CD4-positive, alpha-beta T cell (primary cell): ENCODE measurements at regions not wholly inside any gene's neighbourhood (a gene's known extent, or its start where the extent isn't known, plus 50 kb on each side); places are given as distances from the start of the nearest gene placed in this dataset.

Experiments used
- ATAC-seq: fragments of 200-7000 bp; cut with Tn5 transposase; one replicate; pipeline ENCODE4 v1.10.0; 2022; ENCODE audit warnings: mild to moderate bottlenecking; ENCODE audit not compliant: poor library complexity
- CTCF ChIA-PET: fragments of 350-600 bp; sonication (Branson Sonifier 250); formaldehyde crosslinking; loops from one replicate; lab custom pipeline; 2021; ENCODE audit warnings: antibody characterized with exemption, inconsistent platforms; lab: Charles Lee
- POLR2A ChIA-PET: fragments of 350-600 bp; sonication (Branson Sonifier 250); formaldehyde crosslinking; loops from one replicate; lab custom pipeline; 2021; ENCODE audit warnings: antibody characterized with exemption, inconsistent platforms; lab: Charles Lee
- DNase-seq, 14 experiments: peaks; one replicate each; pipeline ENCODE4 v3.0.0-alpha.2; 2013 to 2020; ENCODE audit warnings: mixed read lengths in 2 of 14
- H3K27ac ChIP-seq, 2 donors: one replicate each; pipeline versions ENCODE4 v1.5.1 to v1.7.0; 2013; ENCODE audit warnings: low read length in 2 of 2, low read depth in 1 of 2, mild to moderate bottlenecking in 1 of 2
- H3K27me3 ChIP-seq, 2 experiments: 1 replicate in 1 of 2; 2 replicates in 1 of 2; pipeline versions ENCODE4 v1.6.1 to v1.7.0; 2013; ENCODE audit warnings: low read length in 2 of 2, control low read depth in 1 of 2, mild to moderate bottlenecking in 1 of 2, moderate library complexity in 1 of 2; ENCODE audit not compliant: insufficient read depth in 2 of 2, control insufficient read depth in 1 of 2
- H3K36me3 ChIP-seq: one replicate; pipeline ENCODE4 v1.6.1; 2013; ENCODE audit warnings: low read length, control low read depth; ENCODE audit not compliant: insufficient read depth
- H3K4me1 ChIP-seq: one replicate; pipeline ENCODE4 v1.6.1; 2013; ENCODE audit warnings: low read length, control low read depth; ENCODE audit not compliant: insufficient read depth
- H3K4me3 ChIP-seq: one replicate; pipeline ENCODE4 v1.5.1; 2013; ENCODE audit warnings: mild to moderate bottlenecking, low read length, moderate library complexity
- H3K9me3 ChIP-seq, 2 experiments: 1 replicate in 1 of 2; 2 replicates in 1 of 2; pipeline versions ENCODE4 v1.6.1 to v1.7.0; 2013; ENCODE audit warnings: low read length in 2 of 2, mild to moderate bottlenecking in 2 of 2, control low read depth in 1 of 2, moderate library complexity in 1 of 2; ENCODE audit not compliant: control insufficient read depth in 1 of 2, insufficient read depth in 1 of 2
- H3K27ac Mint-ChIP-seq: one replicate; pipeline ENCODE4 v1.8.0; 2020; ENCODE audit warnings: mixed read lengths
- H3K27me3 Mint-ChIP-seq: one replicate; pipeline ENCODE4 v1.8.0; 2021; ENCODE audit warnings: mixed read lengths
- H3K36me3 Mint-ChIP-seq: one replicate; pipeline ENCODE4 v1.8.0; 2021; ENCODE audit warnings: low read depth, mixed read lengths
- H3K4me1 Mint-ChIP-seq: one replicate; pipeline ENCODE4 v1.8.0; 2021; ENCODE audit warnings: low read depth, mixed read lengths
- H3K4me3 Mint-ChIP-seq: one replicate; pipeline ENCODE4 v1.8.0; 2020; ENCODE audit warnings: mild to moderate bottlenecking, mixed read lengths
- H3K9me3 Mint-ChIP-seq: one replicate; pipeline ENCODE4 v1.8.0; 2020; ENCODE audit warnings: mixed read lengths
- intact Hi-C, 2 experiments: fragments of 100-400 bp; cut with DNase I in 1 of 2; cut with micrococcal nuclease in 1 of 2; formaldehyde crosslinking; loops; one replicate each; pipeline versions ENCODE4 v1.15.1 to v1.9.0; 2023 to 2025; cut with DNase I, micrococcal nuclease
- TF ChIP-seq, protein P1 (sequence below): fragments of 200-600 bp; IDR thresholded peaks from one replicate; pipeline ENCODE4 v1.8.0; 2022; ENCODE audit warnings: antibody characterized with exemption, mild to moderate bottlenecking

DNA sequence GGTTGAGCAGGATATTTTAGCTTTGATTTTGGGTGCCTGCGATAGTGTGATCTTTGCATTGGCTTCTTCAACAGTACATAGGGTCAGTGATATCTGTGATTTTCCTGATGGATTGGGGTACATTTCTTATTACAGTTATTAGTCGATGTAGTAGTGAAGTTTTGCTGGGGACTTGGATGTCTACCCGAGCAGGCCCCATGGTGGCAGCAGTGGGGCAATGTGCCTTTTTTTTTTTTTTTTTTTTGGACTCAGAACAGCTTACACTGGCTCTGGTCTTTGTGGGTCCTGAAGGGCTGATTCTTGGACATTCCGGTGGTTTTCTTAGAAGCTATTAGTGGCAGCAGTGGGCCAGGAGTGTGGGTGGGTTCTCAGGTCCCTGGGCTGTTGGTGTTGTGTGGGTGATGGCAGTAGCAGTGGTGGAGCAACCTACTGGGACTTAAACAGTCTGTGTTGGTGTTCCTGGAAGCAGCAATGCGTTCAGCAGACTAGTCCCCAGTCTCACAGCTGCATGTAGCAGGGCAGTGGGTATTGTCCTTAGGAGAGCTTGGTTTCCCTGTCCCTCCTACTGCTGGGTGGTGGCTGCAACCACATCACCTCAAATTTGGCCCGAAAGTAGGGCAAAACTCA, 53.7 kb upstream of the SLC4A10 start:
- ChIA-PET POLR2A (no interaction called here), CTCF (no interaction called here)
- Mint-ChIP-seq H3K4me1 (no peaks in the 10 kb centered on the region), H3K9me3 (no peaks in the 10 kb centered on the region), H3K4me3 (no peak overlapping the region), H3K36me3 (no peaks in the 10 kb centered on the region), H3K27me3 (no peaks in the 10 kb centered on the region), H3K27ac (no peak overlapping the region)
- no peaks in the 10 kb centered on the region for H3K9me3 ChIP-seq
- no peaks in the 10 kb centered on the region for H3K36me3 ChIP-seq
- TF ChIP-seq, protein P1, sequence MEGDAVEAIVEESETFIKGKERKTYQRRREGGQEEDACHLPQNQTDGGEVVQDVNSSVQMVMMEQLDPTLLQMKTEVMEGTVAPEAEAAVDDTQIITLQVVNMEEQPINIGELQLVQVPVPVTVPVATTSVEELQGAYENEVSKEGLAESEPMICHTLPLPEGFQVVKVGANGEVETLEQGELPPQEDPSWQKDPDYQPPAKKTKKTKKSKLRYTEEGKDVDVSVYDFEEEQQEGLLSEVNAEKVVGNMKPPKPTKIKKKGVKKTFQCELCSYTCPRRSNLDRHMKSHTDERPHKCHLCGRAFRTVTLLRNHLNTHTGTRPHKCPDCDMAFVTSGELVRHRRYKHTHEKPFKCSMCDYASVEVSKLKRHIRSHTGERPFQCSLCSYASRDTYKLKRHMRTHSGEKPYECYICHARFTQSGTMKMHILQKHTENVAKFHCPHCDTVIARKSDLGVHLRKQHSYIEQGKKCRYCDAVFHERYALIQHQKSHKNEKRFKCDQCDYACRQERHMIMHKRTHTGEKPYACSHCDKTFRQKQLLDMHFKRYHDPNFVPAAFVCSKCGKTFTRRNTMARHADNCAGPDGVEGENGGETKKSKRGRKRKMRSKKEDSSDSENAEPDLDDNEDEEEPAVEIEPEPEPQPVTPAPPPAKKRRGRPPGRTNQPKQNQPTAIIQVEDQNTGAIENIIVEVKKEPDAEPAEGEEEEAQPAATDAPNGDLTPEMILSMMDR: no peak
- no peak for ATAC-seq
- no peak overlapping the region for H3K27ac ChIP-seq
- H3K27me3 ChIP-seq: no peaks in the 10 kb centered on the region
- no peak overlapping the region for H3K4me3 ChIP-seq
- H3K4me1 ChIP-seq: peaks cover 5% of the 10 kb centered on the region
- no peak for DNase-seq
- intact Hi-C loops: no loop called here

DNA sequence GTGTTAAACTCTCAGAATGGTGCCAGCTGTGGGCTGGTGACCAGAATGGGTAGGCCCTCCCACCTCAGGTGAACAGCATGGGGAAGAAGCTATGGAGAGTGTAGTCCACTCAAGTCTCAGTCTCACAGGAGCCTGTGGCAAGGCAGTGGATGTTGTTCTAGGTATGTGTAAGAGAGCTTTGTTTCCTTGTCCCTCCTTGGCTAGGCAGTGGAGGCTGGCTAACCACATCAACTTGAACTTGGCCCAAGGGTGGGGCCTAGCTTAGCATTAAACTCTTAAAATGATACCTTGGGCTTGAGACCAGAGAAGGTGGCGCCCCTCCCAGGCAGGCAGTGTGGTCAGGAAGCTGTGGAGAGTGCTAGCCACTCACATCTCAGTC, 53.2 kb upstream of the SLC4A10 start:
- CTCF ChIA-PET: no interaction called here
- no peaks in the 10 kb centered on the region for H3K9me3 Mint-ChIP-seq
- Histone ChIP-seq H3K9me3 (no peaks in the 10 kb centered on the region), H3K27ac (no peak overlapping the region), H3K4me3 (no peak overlapping the region), H3K36me3 (no peaks in the 10 kb centered on the region), H3K27me3 (no peaks in the 10 kb centered on the region), H3K4me1 (peaks cover 5% of the 10 kb centered on the region)
- H3K36me3 Mint-ChIP-seq: no peaks in the 10 kb centered on the region
- H3K4me1 Mint-ChIP-seq: no peaks in the 10 kb centered on the region
- POLR2A ChIA-PET: no interaction called here
- no peak for DNase-seq
- H3K27me3 Mint-ChIP-seq: no peaks in the 10 kb centered on the region
- H3K27ac Mint-ChIP-seq: no peak overlapping the region
- no peak for ATAC-seq
- no peak overlapping the region for H3K4me3 Mint-ChIP-seq
- TF ChIP-seq, protein P1: no peak
- intact Hi-C loops: no loop called here
